Panc1 (cell line): ENCODE measurements at regions not wholly inside any gene's neighbourhood (a gene's known extent, or its start where the extent isn't known, plus 50 kb on each side); places are given as distances from the start of the nearest gene placed in this dataset.

Experiments used
- ATAC-seq: fragments of 200-7000 bp; cut with Tn5 transposase; 2 replicates; pipeline ENCODE4 v1.9.1; 2020; ENCODE audit warnings: mild to moderate bottlenecking, moderate library complexity
- BruUV-seq: library from RNA; stranded (reverse); fragments of 400-500 nt; replicated peaks from 2 replicates; lab custom pipeline; 2021; lab: Mats Ljungman, UMichigan
- CTCF ChIA-PET: fragments of 300-600 bp; sonication (Branson Sonifier 250); formaldehyde crosslinking; loops from one replicate; lab custom pipeline; 2022; ENCODE audit warnings: antibody characterized with exemption; lab: Charles Lee
- POLR2A ChIA-PET: fragments of 300-600 bp; sonication (Branson Sonifier 250); formaldehyde crosslinking; loops from one replicate; lab custom pipeline; 2022; ENCODE audit warnings: antibody characterized with exemption; lab: Charles Lee
- DNase-seq: peaks from one replicate; pipeline ENCODE4 v3.0.0-alpha.2; 2010; ENCODE audit warnings: low read depth, low spot score
- H3K27ac ChIP-seq: 2 replicates; pipeline ENCODE4 v1.5.1; 2011; ENCODE audit warnings: mild to moderate bottlenecking, low read length, inconsistent platforms
- H3K27me3 ChIP-seq: fragments of 200-500 bp; sonication (Bioruptor generic); 2 replicates; pipeline ENCODE4 v1.6.0; 2014; ENCODE audit warnings: low read length, inconsistent platforms; ENCODE audit not compliant: control insufficient read depth, insufficient read depth
- H3K36me3 ChIP-seq: fragments of 200-500 bp; sonication (Bioruptor generic); 2 replicates; pipeline ENCODE4 v1.5.1; 2014; ENCODE audit warnings: inconsistent platforms, mild to moderate bottlenecking, low read length, moderate library complexity; ENCODE audit not compliant: control insufficient read depth, insufficient read depth
- H3K4me1 ChIP-seq: 2 replicates; pipeline ENCODE4 v1.5.1; 2011; ENCODE audit warnings: inconsistent platforms, mild to moderate bottlenecking, low read length, moderate library complexity; ENCODE audit not compliant: control insufficient read depth, insufficient read depth
- H3K4me3 ChIP-seq, 2 experiments: 2 replicates each; pipeline ENCODE4 v1.5.1; 2011 to 2012; ENCODE audit warnings: low read depth in 2 of 2, low read length in 2 of 2, mild to moderate bottlenecking in 2 of 2, inconsistent platforms in 1 of 2, moderate library complexity in 1 of 2
- H3K9me3 ChIP-seq: fragments of 200-500 bp; sonication (Bioruptor generic); 2 replicates; pipeline ENCODE4 v1.5.1; 2014; ENCODE audit warnings: low read depth, mild to moderate bottlenecking, inconsistent platforms, low read length, moderate library complexity; ENCODE audit not compliant: control insufficient read depth, insufficient read depth
- POLR2AphosphoS5 ChIP-seq: IDR thresholded peaks from 2 replicates; pipeline ENCODE4 v1.6.1; 2012; ENCODE audit warnings: mild to moderate bottlenecking, low read depth, low read length, moderate library complexity
- SIN3A ChIP-seq: IDR thresholded peaks from 2 replicates; pipeline ENCODE4 v1.6.1; 2012; ENCODE audit warnings: low read depth, mild to moderate bottlenecking, low read length, moderate library complexity, borderline replicate concordance; ENCODE audit not compliant: insufficient read depth
- TCF7L2 ChIP-seq: IDR thresholded peaks from 2 replicates; pipeline ENCODE4 v1.6.1; 2011; ENCODE audit warnings: mild to moderate bottlenecking, low read depth, low read length, inconsistent platforms
- in situ Hi-C: cut with HindIII; loops from 2 replicates; pipeline ENCODE4 v1.10.0; 2016; ENCODE audit warnings: low sequenced_read_pairs, low pct_unique_long_range_greater_than_20kb
- intact Hi-C: fragments of 100-400 bp; cut with micrococcal nuclease; formaldehyde crosslinking; loops from one replicate; pipeline ENCODE4 v1.10.0; 2022; ENCODE audit not compliant: unreplicated experiment
- TF ChIP-seq, protein P1 (sequence below), 2 experiments: IDR thresholded peaks; 2 replicates each; pipeline ENCODE4 v1.6.1; 2011 to 2012; ENCODE audit warnings: low read depth in 2 of 2, control low read depth in 1 of 2, low read length in 1 of 2, mild to moderate bottlenecking in 1 of 2, moderate library complexity in 1 of 2; ENCODE audit not compliant: insufficient read depth in 1 of 2
- TF ChIP-seq, protein P2 (sequence below): fragments of 450-650 bp; IDR thresholded peaks from 2 replicates; pipeline ENCODE4 v1.5.1; 2017; ENCODE audit warnings: mild to moderate bottlenecking

DNA sequence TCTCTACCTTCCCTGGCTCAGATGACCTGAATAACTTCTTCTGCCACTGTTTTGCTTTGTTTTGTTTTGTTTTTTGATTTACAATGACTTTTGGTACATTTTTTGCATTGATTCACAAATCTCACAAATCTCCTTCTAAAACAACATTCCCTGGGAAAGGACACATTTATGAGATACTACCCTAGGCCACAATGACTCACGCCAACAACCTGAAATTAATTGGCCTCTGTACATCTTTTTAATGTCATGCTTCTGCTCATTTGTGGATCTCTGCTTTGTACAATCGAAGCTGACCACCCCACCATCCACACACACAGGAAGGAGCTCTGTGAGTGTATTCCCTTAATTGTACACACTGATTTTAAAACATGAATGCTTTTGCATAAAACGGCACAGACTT lies 156.7 kb upstream of the PFKP start:
- in situ Hi-C loops: no loop called here
- no peak overlapping the region for H3K27ac ChIP-seq
- ChIA-PET POLR2A (no interaction called here), CTCF (no interaction called here)
- no peaks in the 10 kb centered on the region for H3K9me3 ChIP-seq
- no peak overlapping the region for H3K4me3 ChIP-seq
- no peaks in the 10 kb centered on the region for H3K36me3 ChIP-seq
- DNase-seq: no peak
- no TSS peak for BruUV-seq
- intact Hi-C loops: no loop called here
- ATAC-seq: no peak
- TF ChIP-seq, protein P1, sequence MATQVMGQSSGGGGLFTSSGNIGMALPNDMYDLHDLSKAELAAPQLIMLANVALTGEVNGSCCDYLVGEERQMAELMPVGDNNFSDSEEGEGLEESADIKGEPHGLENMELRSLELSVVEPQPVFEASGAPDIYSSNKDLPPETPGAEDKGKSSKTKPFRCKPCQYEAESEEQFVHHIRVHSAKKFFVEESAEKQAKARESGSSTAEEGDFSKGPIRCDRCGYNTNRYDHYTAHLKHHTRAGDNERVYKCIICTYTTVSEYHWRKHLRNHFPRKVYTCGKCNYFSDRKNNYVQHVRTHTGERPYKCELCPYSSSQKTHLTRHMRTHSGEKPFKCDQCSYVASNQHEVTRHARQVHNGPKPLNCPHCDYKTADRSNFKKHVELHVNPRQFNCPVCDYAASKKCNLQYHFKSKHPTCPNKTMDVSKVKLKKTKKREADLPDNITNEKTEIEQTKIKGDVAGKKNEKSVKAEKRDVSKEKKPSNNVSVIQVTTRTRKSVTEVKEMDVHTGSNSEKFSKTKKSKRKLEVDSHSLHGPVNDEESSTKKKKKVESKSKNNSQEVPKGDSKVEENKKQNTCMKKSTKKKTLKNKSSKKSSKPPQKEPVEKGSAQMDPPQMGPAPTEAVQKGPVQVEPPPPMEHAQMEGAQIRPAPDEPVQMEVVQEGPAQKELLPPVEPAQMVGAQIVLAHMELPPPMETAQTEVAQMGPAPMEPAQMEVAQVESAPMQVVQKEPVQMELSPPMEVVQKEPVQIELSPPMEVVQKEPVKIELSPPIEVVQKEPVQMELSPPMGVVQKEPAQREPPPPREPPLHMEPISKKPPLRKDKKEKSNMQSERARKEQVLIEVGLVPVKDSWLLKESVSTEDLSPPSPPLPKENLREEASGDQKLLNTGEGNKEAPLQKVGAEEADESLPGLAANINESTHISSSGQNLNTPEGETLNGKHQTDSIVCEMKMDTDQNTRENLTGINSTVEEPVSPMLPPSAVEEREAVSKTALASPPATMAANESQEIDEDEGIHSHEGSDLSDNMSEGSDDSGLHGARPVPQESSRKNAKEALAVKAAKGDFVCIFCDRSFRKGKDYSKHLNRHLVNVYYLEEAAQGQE (IDR thresholded peaks at IDR 0.05; ENCODE audit: insufficient read depth in 1 of 2, low read depth in 2 of 2, low read length in 1 of 2): no peak
- TF ChIP-seq TCF7L2 (no peak), POLR2AphosphoS5 (no peak), SIN3A (no peak)
- TF ChIP-seq, protein P2, sequence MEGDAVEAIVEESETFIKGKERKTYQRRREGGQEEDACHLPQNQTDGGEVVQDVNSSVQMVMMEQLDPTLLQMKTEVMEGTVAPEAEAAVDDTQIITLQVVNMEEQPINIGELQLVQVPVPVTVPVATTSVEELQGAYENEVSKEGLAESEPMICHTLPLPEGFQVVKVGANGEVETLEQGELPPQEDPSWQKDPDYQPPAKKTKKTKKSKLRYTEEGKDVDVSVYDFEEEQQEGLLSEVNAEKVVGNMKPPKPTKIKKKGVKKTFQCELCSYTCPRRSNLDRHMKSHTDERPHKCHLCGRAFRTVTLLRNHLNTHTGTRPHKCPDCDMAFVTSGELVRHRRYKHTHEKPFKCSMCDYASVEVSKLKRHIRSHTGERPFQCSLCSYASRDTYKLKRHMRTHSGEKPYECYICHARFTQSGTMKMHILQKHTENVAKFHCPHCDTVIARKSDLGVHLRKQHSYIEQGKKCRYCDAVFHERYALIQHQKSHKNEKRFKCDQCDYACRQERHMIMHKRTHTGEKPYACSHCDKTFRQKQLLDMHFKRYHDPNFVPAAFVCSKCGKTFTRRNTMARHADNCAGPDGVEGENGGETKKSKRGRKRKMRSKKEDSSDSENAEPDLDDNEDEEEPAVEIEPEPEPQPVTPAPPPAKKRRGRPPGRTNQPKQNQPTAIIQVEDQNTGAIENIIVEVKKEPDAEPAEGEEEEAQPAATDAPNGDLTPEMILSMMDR: no peak
- H3K4me1 ChIP-seq: no peaks in the 10 kb centered on the region
- no peaks in the 10 kb centered on the region for H3K27me3 ChIP-seq

DNA sequence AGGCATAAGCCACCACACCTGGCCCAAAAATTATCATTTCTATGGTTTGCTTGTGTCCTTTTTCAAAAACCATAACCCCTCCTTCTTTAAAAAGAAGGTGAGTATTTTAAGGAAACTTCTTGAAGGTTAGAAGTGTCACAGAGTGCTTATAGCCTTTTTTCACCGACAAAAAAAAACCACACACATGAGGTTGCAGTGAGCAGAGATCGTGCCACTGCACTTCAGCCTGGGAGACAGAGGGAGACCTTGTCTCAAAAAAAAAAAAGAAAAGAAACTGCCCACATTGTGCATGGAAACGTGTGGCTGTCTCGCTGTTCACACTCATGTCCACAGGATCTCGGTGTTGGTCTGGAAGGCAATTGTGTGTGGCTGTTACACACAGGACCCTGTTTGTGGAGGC lies 157.4 kb upstream of the PFKP start:
- no peak overlapping the region for H3K27ac ChIP-seq
- TF ChIP-seq SIN3A: no peak
- no peak for TF ChIP-seq POLR2AphosphoS5
- TF ChIP-seq, protein P2: no peak
- TF ChIP-seq TCF7L2: no peak
- TF ChIP-seq, protein P1 (IDR thresholded peaks at IDR 0.05; ENCODE audit: insufficient read depth in 1 of 2, low read depth in 2 of 2, low read length in 1 of 2): no peak
- intact Hi-C loops: no loop called here
- no peak for ATAC-seq
- BruUV-seq: no TSS peak
- no peaks in the 10 kb centered on the region for H3K9me3 ChIP-seq
- ChIA-PET CTCF (no interaction called here), POLR2A (no interaction called here)
- no peak overlapping the region for H3K4me3 ChIP-seq
- H3K27me3 ChIP-seq: peaks cover 2% of the 10 kb centered on the region; the same call in 1 of the 2 replicates
- in situ Hi-C loops: no loop called here
- DNase-seq: no peak
- H3K4me1 ChIP-seq: no peaks in the 10 kb centered on the region
- H3K36me3 ChIP-seq: no peaks in the 10 kb centered on the region
